K562 (cell line): ENCODE measurements at regions not wholly inside any gene's neighbourhood (a gene's known extent, or its start where the extent isn't known, plus 50 kb on each side); places are given as distances from the start of the nearest gene placed in this dataset.

Source experiments
- ATAC-seq: fragments of 200-7000 bp; cut with Tn5 transposase; 3 replicates; pipeline ENCODE4 v1.9.1; 2020; ENCODE audit warnings: moderate library complexity
- BruUV-seq: library from RNA; stranded (reverse); fragments of 400-500 nt; replicated peaks from 2 replicates; lab custom pipeline; 2021; lab: Mats Ljungman, UMichigan
- CTCF ChIA-PET: fragments of 300-600 bp; formaldehyde crosslinking; extraction: SDS; loops from one replicate; lab custom pipeline; 2021; ENCODE audit warnings: low intra/inter-chr PET ratio; lab: Yijun Ruan, JAX
- POLR2A ChIA-PET: fragments of 300-600, 350-650 bp; sonication (Branson Sonifier 250); formaldehyde crosslinking; extraction: SDS; loops from one replicate; lab custom pipeline; 2021; ENCODE audit warnings: antibody characterized with exemption, inconsistent platforms; lab: Yijun Ruan, JAX
- DNase-seq, 4 experiments: peaks; one replicate each; pipeline versions ENCODE4 v3.0.0 to v3.0.0-alpha.2; 2011 to 2018; ENCODE audit warnings: low spot score in 3 of 4, mixed read lengths in 3 of 4; ENCODE audit errors: extremely low read depth in 1 of 4
- FAIRE-seq: peaks from 2 replicates; lab custom pipeline; 2011; peaks lifted over from hg19 to GRCh38; lab: Jason Lieb, UNC
- H2AFZ ChIP-seq: 2 replicates; pipeline ENCODE4 v1.6.0; 2011; ENCODE audit warnings: low read depth, low read length, control low read depth, inconsistent platforms
- H3K27ac ChIP-seq: fragments of 200-600 bp; 3 replicates; pipeline ENCODE4 v1.8.0; 2011; ENCODE audit warnings: low read depth, mild to moderate bottlenecking, control low read depth, inconsistent platforms, low read length, moderate library complexity, mixed read lengths; ENCODE audit errors: extremely low read depth
- H3K27me3 ChIP-seq, 2 experiments: fragments of 300-600 bp in 1 of 2; 2 replicates in 1 of 2; 3 replicates in 1 of 2; pipeline versions ENCODE4 v1.6.0 to v1.8.0; 2011; ENCODE audit warnings: inconsistent platforms in 2 of 2, low read length in 2 of 2, mild to moderate bottlenecking in 1 of 2, mixed read lengths in 1 of 2, moderate library complexity in 1 of 2; ENCODE audit not compliant: control insufficient read depth in 2 of 2, insufficient read depth in 2 of 2
- H3K36me3 ChIP-seq: fragments of 300-600 bp; 3 replicates; pipeline ENCODE4 v1.8.0; 2011; ENCODE audit warnings: mild to moderate bottlenecking, low read length, inconsistent platforms; ENCODE audit not compliant: control insufficient read depth, insufficient read depth
- H3K4me1 ChIP-seq, 2 experiments: fragments of 200-600 bp in 1 of 2; replicated peaks in 1 of 2; 2 replicates in 1 of 2; 3 replicates in 1 of 2; pipeline versions ENCODE4 v1.5.1 to v1.8.0; 2011; ENCODE audit warnings: inconsistent platforms in 2 of 2, low read length in 2 of 2, mild to moderate bottlenecking in 1 of 2, mixed read lengths in 1 of 2, moderate library complexity in 1 of 2; ENCODE audit not compliant: control insufficient read depth in 2 of 2, insufficient read depth in 2 of 2
- H3K4me2 ChIP-seq: 2 replicates; pipeline ENCODE4 v1.6.1; 2011; ENCODE audit warnings: low read length, control low read depth, inconsistent platforms, mixed read lengths; ENCODE audit not compliant: insufficient read depth
- H3K4me3 ChIP-seq: fragments of 200-600 bp; sonication (generic), shearing (Covaris generic); 2 replicates; pipeline ENCODE4 v1.5.1; 2016; ENCODE audit warnings: control low read depth, inconsistent platforms
- H3K79me2 ChIP-seq: fragments of 200-600 bp; 3 replicates; pipeline ENCODE4 v1.8.0; 2011; ENCODE audit warnings: low read length, inconsistent platforms; ENCODE audit not compliant: control insufficient read depth, insufficient read depth
- H3K9ac ChIP-seq, 2 experiments: 2 replicates each; pipeline versions ENCODE4 v1.6.0 to v1.6.1; 2011; ENCODE audit warnings: low read depth in 2 of 2, low read length in 2 of 2, control low read depth in 1 of 2, inconsistent platforms in 1 of 2, mild to moderate bottlenecking in 1 of 2, mixed read lengths in 1 of 2; ENCODE audit not compliant: insufficient read depth in 1 of 2
- H3K9me1 ChIP-seq: one replicate; pipeline ENCODE4 v1.6.0; 2011; ENCODE audit warnings: inconsistent platforms, mild to moderate bottlenecking, low read length, moderate library complexity; ENCODE audit not compliant: control insufficient read depth, insufficient read depth
- H3K9me3 ChIP-seq: replicated peaks from 2 replicates; pipeline ENCODE4 v1.5.1; 2011; ENCODE audit warnings: low read depth, low read length, inconsistent platforms; ENCODE audit not compliant: control insufficient read depth, insufficient read depth
- H4K20me1 ChIP-seq: replicated peaks from 2 replicates; pipeline ENCODE4 v1.6.1; 2011; ENCODE audit warnings: low read length, inconsistent platforms, mixed read lengths; ENCODE audit not compliant: control insufficient read depth, insufficient read depth
- NR2C1 ChIP-seq, 2 experiments: fragments of 450-650 bp; IDR thresholded peaks; 2 replicates each; pipeline ENCODE4 v1.6.1; 2017; ENCODE audit warnings: mild to moderate bottlenecking in 2 of 2, antibody characterized with exemption in 1 of 2, inconsistent platforms in 1 of 2, missing compliant biosample characterization in 1 of 2, missing genetic modification characterization in 1 of 2
- PHB2 ChIP-seq: fragments of 450-650 bp; IDR thresholded peaks from 2 replicates; pipeline ENCODE4 v1.6.1; 2017; ENCODE audit warnings: low read depth
- POLR2G ChIP-seq: fragments of 200-400 bp; formaldehyde crosslinking; IDR thresholded peaks from 2 replicates; pipeline ENCODE4 v1.6.1; 2017; ENCODE audit warnings: low read depth, mild to moderate bottlenecking, antibody characterized with exemption, low read length, moderate library complexity
- REST ChIP-seq, 2 experiments: fragments of 450-650 bp; formaldehyde crosslinking in 1 of 2; IDR thresholded peaks; 2 replicates each; pipeline versions ENCODE4 v1.4.0 to v1.6.1; 2014 to 2020; ENCODE audit warnings: mild to moderate bottlenecking in 2 of 2, borderline replicate concordance in 1 of 2, low read depth in 1 of 2
- SIN3A ChIP-seq, 2 experiments: fragments of 150-350 bp in 1 of 2; IDR thresholded peaks; 2 replicates each; pipeline ENCODE4 v1.6.1; 2011 to 2016; ENCODE audit warnings: borderline replicate concordance in 2 of 2, low read depth in 2 of 2, low read length in 2 of 2, mild to moderate bottlenecking in 2 of 2, moderate library complexity in 2 of 2; ENCODE audit not compliant: control insufficient read depth in 1 of 2
- TARDBP ChIP-seq: fragments of 450-650 bp; IDR thresholded peaks from 2 replicates; pipeline ENCODE4 v1.6.1; 2016
- TGIF2 ChIP-seq: sonication (generic); formaldehyde crosslinking; IDR thresholded peaks from 2 replicates; pipeline ENCODE4 v1.8.1; 2022; ENCODE audit warnings: mild to moderate bottlenecking, missing genetic modification reagents, moderate library complexity
- TSC22D4 ChIP-seq: fragments of 450-650 bp; IDR thresholded peaks from 2 replicates; pipeline ENCODE4 v1.6.1; 2016; ENCODE audit warnings: missing genetic modification characterization, missing biosample characterization, control low read depth
- WGBS: fragments of 100-300 bp; shearing (Covaris generic); methylation state at CpG from one replicate; pipeline ENCODE4 v1.1.6; 2016; ENCODE audit warnings: low coverage, mixed read lengths; ENCODE audit not compliant: insufficient coverage; ENCODE audit errors: missing lambda C conversion rate; 5-methylcytosine and 5-hydroxymethylcytosine counted together
- in situ Hi-C: fragments of 300-500 bp; cut with MboI; formaldehyde crosslinking; loops from 4 replicates; pipeline ENCODE4 v1.15.0; 2018; ENCODE audit warnings: inconsistent platforms, mixed read lengths
- intact Hi-C: fragments of 100-400 bp; cut with micrococcal nuclease; formaldehyde crosslinking; loops from 2 replicates; pipeline ENCODE4 v1.14.2; 2022

GRCh38 chr1:79629414-79629813 lies 622.9 kb upstream of the ADGRL4 start:
- no peaks in the 10 kb centered on the region for H3K27me3 ChIP-seq
- no peak overlapping the region for H2AFZ ChIP-seq
- H3K79me2 ChIP-seq: no peaks in the 10 kb centered on the region
- no peaks in the 10 kb centered on the region for H3K9me3 ChIP-seq
- no peak overlapping the region for H3K27ac ChIP-seq
- no peak overlapping the region for H3K4me2 ChIP-seq
- TF ChIP-seq TARDBP (no peak), SIN3A (IDR thresholded peaks at IDR 0.05; ENCODE audit: borderline replicate concordance in 2 of 2, control insufficient read depth in 1 of 2, low read depth in 2 of 2, low read length in 2 of 2) (no peak), PHB2 (no peak), TSC22D4 (tag) (no peak), NR2C1 (IDR thresholded peaks at IDR 0.05) (no peak), NR2C1 (tag; IDR thresholded peaks at IDR 0.05) (no peak), REST (IDR thresholded peaks at IDR 0.05; ENCODE audit: borderline replicate concordance) (no peak), REST (CRISPR knock-in tag; IDR thresholded peaks at IDR 0.05; ENCODE audit: low read depth) (no peak), POLR2G (no peak), TGIF2 (CRISPR knock-in tag) (no peak)
- H3K9ac ChIP-seq: no peak overlapping the region
- no peak overlapping the region for H3K4me3 ChIP-seq
- WGBS: 1% methylated on average over 7 of the region's 7 CpGs
- in situ Hi-C loops (no loop called here), intact Hi-C loops (no loop called here)
- H3K9me1 ChIP-seq: no peaks in the 10 kb centered on the region
- DNase-seq: no peak
- no TSS peak for BruUV-seq
- no peak for ATAC-seq
- H3K36me3 ChIP-seq: no peaks in the 10 kb centered on the region
- FAIRE-seq: no peak
- H4K20me1 ChIP-seq: no peaks in the 10 kb centered on the region
- ChIA-PET CTCF (no interaction called here), POLR2A (no interaction called here)
- H3K4me1 ChIP-seq: no peaks in the 10 kb centered on the region
